Smooth muscle cell (in vitro differentiated cells): ENCODE measurements at regions not wholly inside any gene's neighbourhood (a gene's known extent, or its start where the extent isn't known, plus 50 kb on each side); places are given as distances from the start of the nearest gene placed in this dataset. TPM values are rescaled to one million over a fixed set of nuclear protein-coding genes. Genes with fewer than 3 reads are reported as not detected.
A peak's percentile ranks its signal among the peaks of the same experiment; 100 is the strongest.

Experiments used
- DNase-seq: peaks from one replicate; lab custom pipeline; 2025; ENCODE audit not compliant: unreplicated experiment; lab: John Stamatoyannopoulos, UW
- H2AFZ ChIP-seq: fragments of 200-600 bp; sonication (generic); 2 replicates; pipeline ENCODE4 v1.6.0; 2016; ENCODE audit warnings: antibody characterized with exemption, low read depth, mild to moderate bottlenecking
- H3F3A ChIP-seq: fragments of 200-600 bp; sonication (generic); 2 replicates; pipeline ENCODE4 v1.6.0; 2017; ENCODE audit warnings: antibody characterized with exemption, low read depth
- H3K27ac ChIP-seq: fragments of 200-600 bp; sonication (generic); 2 replicates; pipeline ENCODE4 v1.5.1; 2016; ENCODE audit warnings: low read depth, mild to moderate bottlenecking
- H3K27me3 ChIP-seq: fragments of 200-600 bp; sonication (generic); 2 replicates; pipeline ENCODE4 v1.6.1; 2016; ENCODE audit warnings: low read depth, mild to moderate bottlenecking
- H3K36me3 ChIP-seq: fragments of 200-600 bp; sonication (generic); 2 replicates; pipeline ENCODE4 v1.5.1; 2016; ENCODE audit warnings: low read depth
- H3K4me1 ChIP-seq: fragments of 200-600 bp; sonication (generic); 2 replicates; pipeline ENCODE4 v1.5.1; 2016; ENCODE audit warnings: low read depth
- H3K4me2 ChIP-seq: fragments of 200-600 bp; sonication (generic); 2 replicates; pipeline ENCODE4 v1.6.0; 2016; ENCODE audit warnings: mild to moderate bottlenecking
- H3K4me3 ChIP-seq: fragments of 200-600 bp; sonication (generic); 2 replicates; pipeline ENCODE4 v1.5.1; 2016; ENCODE audit warnings: mild to moderate bottlenecking
- H3K79me2 ChIP-seq: fragments of 200-600 bp; sonication (generic); 2 replicates; pipeline ENCODE4 v1.6.0; 2016; ENCODE audit warnings: low read depth, mild to moderate bottlenecking
- H3K9ac ChIP-seq: fragments of 200-600 bp; sonication (generic); 2 replicates; pipeline ENCODE4 v1.6.0; 2016; ENCODE audit warnings: low read depth
- H3K9me3 ChIP-seq: fragments of 200-600 bp; sonication (generic); replicated peaks from 2 replicates; pipeline ENCODE4 v1.5.1; 2016; ENCODE audit warnings: low read depth
- H4K20me1 ChIP-seq: fragments of 200-600 bp; sonication (generic); 2 replicates; pipeline ENCODE4 v1.6.0; 2016; ENCODE audit warnings: low read depth
- CTCF ChIP-seq: fragments of 200-600 bp; sonication (generic); IDR thresholded peaks from 2 replicates; pipeline ENCODE4 v1.5.1; 2017; ENCODE audit warnings: borderline replicate concordance, mild to moderate bottlenecking, antibody characterized with exemption; ENCODE audit not compliant: insufficient read depth, poor library complexity, severe bottlenecking
- WGBS: methylation state at CpG from one replicate; pipeline ENCODE4 v1.1.7; 2016; ENCODE audit warnings: low lambda C conversion rate; 5-methylcytosine and 5-hydroxymethylcytosine counted together
- small RNA-seq: library from RNA; depleted of rRNA; stranded (forward); fragments of <200 nt; gene quantifications from one replicate; pipeline ENCODE3, GENCODE V24; 2014

GRCh38 chr5:39475881-39476842, 51.4 kb upstream of the DAB2 start:
- DNase-seq, result no peak

GRCh38 chr5:39475159-39475571, 50.4 kb upstream of the DAB2 start:
- 98% methylated on average over 3 of the region's 3 CpGs for WGBS
- H3K4me2 ChIP-seq, result no peak overlapping the region
- H3F3A ChIP-seq, result no peaks in the 10 kb centered on the region
- no peaks in the 10 kb centered on the region for H3K36me3 ChIP-seq
- no peak overlapping the region for H3K4me3 ChIP-seq
- no peak for DNase-seq
- no peaks in the 10 kb centered on the region for H4K20me1 ChIP-seq
- no peaks in the 10 kb centered on the region for H3K27me3 ChIP-seq
- no peak for TF ChIP-seq CTCF
- no peaks in the 10 kb centered on the region for H3K79me2 ChIP-seq
- no peak overlapping the region for H2AFZ ChIP-seq
- no peaks in the 10 kb centered on the region for H3K9me3 ChIP-seq
- no peaks in the 10 kb centered on the region for H3K4me1 ChIP-seq
- no peak overlapping the region for H3K9ac ChIP-seq
- no peak overlapping the region for H3K27ac ChIP-seq

More at GRCh38 chr5:39475881-39476842, 51.4 kb upstream of the DAB2 start:
- TF ChIP-seq CTCF, result no peak
- Histone ChIP-seq H2AFZ (peak overlapping the region; percentile 52), H3K27me3 (no peaks in the 10 kb centered on the region), H4K20me1 (no peaks in the 10 kb centered on the region), H3K4me3 (no peak overlapping the region), H3K9ac (no peak overlapping the region), H3K27ac (peak overlapping the region; percentile 35), H3K79me2 (no peaks in the 10 kb centered on the region), H3K36me3 (no peaks in the 10 kb centered on the region), H3K4me1 (no peaks in the 10 kb centered on the region), H3F3A (no peaks in the 10 kb centered on the region), H3K9me3 (no peaks in the 10 kb centered on the region), H3K4me2 (no peak overlapping the region)
- 68% methylated on average over 5 of the region's 5 CpGs for WGBS

Small RNA genes lying in the stretch of these regions (small RNA-seq; reads per million reads assigned to genes)
- not detected for gene RNU1-150P
